ENCODE measurements at regions not wholly inside any gene's neighbourhood (a gene's known extent, or its start where the extent isn't known, plus 50 kb on each side); places are given as distances from the start of the nearest gene placed in this dataset.

- TF ChIP-seq REST (IDR thresholded peaks at IDR 0.05; ENCODE audit: insufficient read depth in 1 of 2, low read depth in 2 of 2, low read length in 2 of 2) (no peak), TAF1 (IDR thresholded peaks at IDR 0.05; ENCODE audit: borderline replicate concordance, insufficient read depth, low read length) (no peak), SIN3A (IDR thresholded peaks at IDR 0.05; ENCODE audit: borderline replicate concordance, insufficient read depth, low read length) (no peak), POLR2AphosphoS5 (IDR thresholded peaks at IDR 0.05; ENCODE audit: low read depth, low read length) (no peak), FOXP2 (optimal IDR thresholded peaks at IDR 0.05; ENCODE audit: borderline replicate concordance, extremely low read depth, extremely low read length, insufficient read depth) (no peak)
These were observed 261.1 kb upstream of the ADAMTS16 start for GRCh38 chr5:4879075-4879474.

GRCh38 chr5:4879693-4880303 lies 260.3 kb upstream of the ADAMTS16 start:
- TF ChIP-seq SIN3A (IDR thresholded peaks at IDR 0.05; ENCODE audit: borderline replicate concordance, insufficient read depth, low read length) = no peak
- TF ChIP-seq REST (IDR thresholded peaks at IDR 0.05; ENCODE audit: insufficient read depth in 1 of 2, low read depth in 2 of 2, low read length in 2 of 2) = no peak
- TF ChIP-seq TAF1 (IDR thresholded peaks at IDR 0.05; ENCODE audit: borderline replicate concordance, insufficient read depth, low read length) = no peak
- no peak for TF ChIP-seq POLR2AphosphoS5 (IDR thresholded peaks at IDR 0.05; ENCODE audit: low read depth, low read length)
- no peak for TF ChIP-seq FOXP2 (optimal IDR thresholded peaks at IDR 0.05; ENCODE audit: borderline replicate concordance, extremely low read depth, extremely low read length, insufficient read depth)

GRCh38 chr5:4880304-4880741 lies 259.8 kb upstream of the ADAMTS16 start:
- no peak for TF ChIP-seq FOXP2 (optimal IDR thresholded peaks at IDR 0.05; ENCODE audit: borderline replicate concordance, extremely low read depth, extremely low read length, insufficient read depth)
- no peak for TF ChIP-seq REST (IDR thresholded peaks at IDR 0.05; ENCODE audit: insufficient read depth in 1 of 2, low read depth in 2 of 2, low read length in 2 of 2)
- no peak for TF ChIP-seq POLR2AphosphoS5 (IDR thresholded peaks at IDR 0.05; ENCODE audit: low read depth, low read length)
- no peak for TF ChIP-seq SIN3A (IDR thresholded peaks at IDR 0.05; ENCODE audit: borderline replicate concordance, insufficient read depth, low read length)
- no peak for TF ChIP-seq TAF1 (IDR thresholded peaks at IDR 0.05; ENCODE audit: borderline replicate concordance, insufficient read depth, low read length)

- TF ChIP-seq TAF1 (IDR thresholded peaks at IDR 0.05; ENCODE audit: borderline replicate concordance, insufficient read depth, low read length) (no peak), REST (IDR thresholded peaks at IDR 0.05; ENCODE audit: insufficient read depth in 1 of 2, low read depth in 2 of 2, low read length in 2 of 2) (no peak), SIN3A (IDR thresholded peaks at IDR 0.05; ENCODE audit: borderline replicate concordance, insufficient read depth, low read length) (no peak)
These were observed 258.6 kb upstream of the ADAMTS16 start for GRCh38 chr5:4881366-4882002.

All from PFSK-1 (cell line).